ENCODE measurements at regions not wholly inside any gene's neighbourhood (a gene's known extent, or its start where the extent isn't known, plus 50 kb on each side); places are given as distances from the start of the nearest gene placed in this dataset.
"Not testable (repeated sequence)": the region's sequence is repeated elsewhere in the genome, so short reads cannot be mapped to it uniquely, and the experiment has no call there.

GRCh38 chr5:152622628-152623027 is 217.5 kb upstream of the NMUR2 start:
- DNase-seq = no peak

GRCh38 chr5:152623951-152624350 is 218.9 kb upstream of the NMUR2 start:
- no peak for DNase-seq

DNA sequence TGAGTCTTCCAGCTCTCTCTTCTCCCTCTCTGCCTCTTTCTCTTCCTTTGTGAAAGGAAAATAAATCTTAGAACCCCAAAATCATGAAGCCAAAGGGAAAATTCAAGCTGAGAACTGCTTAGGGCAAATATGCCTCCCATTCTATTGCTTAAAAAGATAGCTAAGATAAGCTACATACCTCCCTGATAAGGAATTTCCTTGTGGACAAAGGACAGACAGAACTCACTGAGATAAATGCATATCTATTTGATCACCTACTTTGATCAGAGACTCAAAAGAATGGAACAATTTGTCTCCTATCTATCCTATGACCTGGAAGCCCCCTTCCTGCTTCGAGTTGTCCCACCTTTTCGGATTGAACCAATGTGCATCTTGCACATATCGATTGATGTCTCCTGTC is 220.6 kb upstream of the NMUR2 start:
- no peak for DNase-seq

- DNase-seq = no peak
Observed at GRCh38 chr5:152631221-152631620, 226.1 kb upstream of the NMUR2 start.

- DNase-seq = no peak
Observed at GRCh38 chr5:152632360-152632759, 227.3 kb upstream of the NMUR2 start.

DNA sequence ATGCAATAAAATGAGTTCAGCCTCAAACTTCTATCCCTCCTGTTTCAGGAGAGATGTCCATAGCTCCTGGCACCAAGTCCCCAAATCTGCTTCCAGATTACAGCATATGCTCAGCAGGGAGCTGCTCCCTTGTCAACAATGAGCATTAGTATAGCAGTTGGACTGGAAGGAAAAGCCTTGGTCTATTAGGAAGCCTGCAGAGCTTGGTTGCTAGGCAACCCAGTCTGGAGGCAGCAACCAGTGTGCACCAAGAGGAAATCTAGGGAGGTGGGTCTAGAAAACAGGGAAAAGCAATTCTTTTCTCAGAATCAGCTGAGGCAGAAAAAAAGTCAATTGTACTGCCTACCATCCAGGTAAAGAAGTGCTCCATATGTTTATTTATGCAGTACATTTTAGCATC is 229.5 kb upstream of the NMUR2 start:
- no peak for DNase-seq

DNA sequence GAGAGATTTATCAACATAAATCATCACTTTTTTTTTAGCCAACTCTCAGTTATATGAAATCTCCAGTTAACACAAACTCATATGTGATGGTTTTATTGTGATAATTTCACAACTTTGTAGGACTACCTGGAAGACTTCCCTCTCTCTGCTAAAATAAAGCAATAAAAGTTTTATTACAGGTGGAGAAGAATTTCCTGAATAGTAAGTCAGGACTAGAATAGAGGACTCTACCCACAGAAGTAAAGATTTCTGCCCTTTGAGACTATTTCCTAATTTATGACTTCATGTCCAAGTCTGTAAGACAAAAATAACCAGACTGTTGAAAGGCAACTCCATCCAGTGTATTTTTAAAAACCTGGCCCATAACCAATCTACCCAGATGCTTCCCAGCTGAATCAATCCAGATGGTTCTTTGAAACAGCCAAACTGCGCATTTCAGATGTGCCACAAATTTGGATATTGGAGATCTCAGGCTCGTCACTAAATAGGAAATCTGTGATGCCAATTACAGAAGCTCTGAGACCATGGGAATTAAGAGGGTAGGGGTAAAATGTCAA is 234.0 kb upstream of the NMUR2 start:
- DNase-seq = no peak

DNA sequence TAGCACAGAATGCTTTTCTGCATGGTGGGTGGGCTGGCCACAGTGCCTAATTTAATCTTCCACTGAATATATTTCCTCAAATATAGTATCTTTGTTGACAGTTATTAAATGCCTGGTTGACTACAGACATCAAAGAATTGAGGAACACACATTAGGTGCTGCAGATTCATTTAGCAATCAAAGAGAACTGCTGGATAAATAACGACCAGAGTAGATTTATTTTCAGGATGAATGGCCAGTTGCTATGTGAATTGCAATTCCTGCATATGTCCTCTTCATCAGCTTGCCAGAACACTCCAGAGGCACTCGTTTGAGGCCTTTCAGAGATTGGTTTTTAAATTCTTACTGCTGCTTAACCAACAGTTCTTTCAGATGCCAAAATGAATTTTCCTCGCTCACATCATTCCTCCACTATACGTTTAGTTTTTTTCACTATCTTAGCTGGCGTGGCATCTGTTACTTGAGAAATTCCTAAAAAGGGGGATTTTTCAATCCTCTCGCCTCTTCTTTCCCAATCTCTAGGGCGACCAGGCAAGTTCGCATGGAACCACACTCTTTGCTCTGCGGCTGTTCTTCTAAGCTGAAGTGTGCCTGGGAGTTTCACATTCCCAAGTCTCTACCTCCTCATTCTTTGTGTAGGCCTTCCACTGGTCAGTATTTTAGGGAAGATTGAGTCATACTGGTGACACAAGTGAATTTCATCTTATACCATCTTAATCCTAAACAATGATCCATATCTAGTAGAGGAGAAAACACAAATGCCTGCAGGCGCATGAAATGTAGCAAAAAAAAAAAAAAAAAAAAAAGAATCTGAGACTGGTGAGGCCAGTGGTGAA is 237.1 kb upstream of the NMUR2 start:
- no peak for DNase-seq

DNA sequence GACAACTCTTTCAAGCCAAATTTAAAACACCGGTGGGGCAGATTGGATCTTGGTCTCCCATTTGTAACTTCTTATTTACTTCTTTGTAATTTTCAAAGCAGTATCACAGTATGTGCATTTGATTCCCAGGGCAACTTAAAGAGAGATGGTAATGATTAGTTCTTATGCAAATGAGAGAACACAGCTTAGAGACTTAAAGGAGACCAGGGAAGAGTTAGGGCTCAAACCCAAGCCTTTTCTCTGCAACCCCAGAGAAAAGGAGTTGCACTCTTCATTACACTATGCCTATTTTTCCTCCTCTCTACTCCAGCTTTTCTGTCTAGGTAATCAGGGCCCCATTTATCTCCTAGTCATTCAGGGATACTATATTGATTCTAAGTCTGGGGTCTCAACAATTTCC is 237.8 kb upstream of the NMUR2 start:
- no peak for DNase-seq

DNA sequence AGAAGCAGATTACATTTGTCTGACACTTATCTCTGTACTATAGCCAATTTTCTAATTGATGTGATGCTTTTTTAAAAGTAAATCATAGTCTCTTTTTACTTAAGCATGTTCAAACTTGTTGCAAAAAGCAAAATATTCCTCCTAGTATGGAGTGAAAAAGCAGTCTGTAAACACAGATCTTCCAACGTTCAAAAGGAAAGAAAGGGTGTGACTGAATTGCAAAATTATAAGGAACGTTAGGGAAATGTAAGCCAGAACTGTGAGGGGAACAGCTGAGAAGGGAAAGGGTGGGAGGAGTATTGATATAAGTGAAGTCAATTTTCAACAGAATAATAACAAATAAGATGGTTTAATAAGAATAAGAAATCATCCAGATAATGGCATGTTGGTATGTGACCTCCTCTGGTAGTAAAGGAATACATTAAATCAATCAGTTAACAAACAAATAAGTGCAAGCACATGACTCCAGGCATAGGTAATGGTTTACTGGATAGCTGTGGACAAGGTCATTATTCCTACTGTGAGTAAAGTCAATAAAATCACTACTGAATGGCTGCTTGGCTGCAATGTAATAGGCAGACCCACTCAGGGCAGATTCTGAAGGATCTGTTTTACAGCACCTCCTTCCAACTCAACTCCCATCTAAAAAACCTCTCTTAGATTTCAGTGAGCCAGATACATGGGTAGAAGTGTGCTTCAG is 239.1 kb upstream of the NMUR2 start:
- DNase-seq = no peak

GRCh38 chr5:152649609-152650008 is 244.5 kb upstream of the NMUR2 start:
- DNase-seq = no peak

DNA sequence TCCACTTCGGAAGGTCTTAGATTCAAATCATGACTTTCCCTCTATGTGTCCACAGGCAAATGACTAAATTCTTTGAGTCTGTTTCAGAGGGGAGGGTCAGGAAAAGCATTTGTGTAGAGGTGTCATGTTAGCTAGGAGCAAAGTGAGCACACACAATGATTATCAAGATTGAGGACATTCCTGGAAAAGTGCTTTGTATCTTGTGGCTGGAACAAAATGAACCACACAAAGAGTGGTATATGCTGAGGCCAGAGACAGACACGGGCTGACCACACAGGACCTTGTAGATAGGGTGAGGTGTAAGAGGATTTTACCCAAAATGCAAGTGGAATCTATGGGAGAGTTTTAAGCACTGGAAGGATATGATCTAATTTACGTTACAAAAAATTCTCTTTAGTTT is 245.3 kb upstream of the NMUR2 start:
- DNase-seq = peak; percentile 24

GRCh38 chr5:152659470-152659869 is 254.4 kb upstream of the NMUR2 start:
- not testable (repeated sequence) for DNase-seq

DNA sequence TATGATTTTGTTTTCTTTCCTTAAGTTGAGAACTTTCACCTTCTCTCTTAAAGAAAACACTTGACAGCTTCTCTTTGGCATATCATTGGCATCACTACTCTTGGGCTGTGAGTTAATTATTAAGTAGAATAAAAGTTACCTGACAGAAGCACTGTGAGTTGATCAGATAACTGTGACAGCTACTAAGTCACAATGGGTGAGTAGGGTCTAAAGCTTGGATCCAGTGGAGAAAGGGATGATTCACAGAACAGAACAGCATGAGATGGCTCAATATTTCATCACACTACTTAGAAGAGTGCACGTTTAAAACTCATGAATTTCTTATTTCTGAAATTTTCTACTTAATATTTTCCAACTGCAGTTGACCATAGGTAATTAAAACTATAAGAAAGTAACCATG is 268.5 kb upstream of the NMUR2 start:
- DNase-seq = no peak

- no peak for DNase-seq
Observed at GRCh38 chr5:152674403-152674802, 269.3 kb upstream of the NMUR2 start.

GRCh38 chr5:152676196-152676595 is 271.1 kb upstream of the NMUR2 start:
- no peak for DNase-seq

GRCh38 chr5:152683205-152683604 is 278.1 kb upstream of the NMUR2 start:
- no peak for DNase-seq

- no peak for DNase-seq
Observed at GRCh38 chr5:152686931-152687330, 281.9 kb upstream of the NMUR2 start.

GRCh38 chr5:152688561-152689249 is 283.6 kb upstream of the NMUR2 start:
- no peak for DNase-seq

- DNase-seq = no peak
Observed at GRCh38 chr5:152689250-152689711, 284.2 kb upstream of the NMUR2 start.

GRCh38 chr5:152694231-152694630 is 289.2 kb upstream of the NMUR2 start:
- DNase-seq = no peak

DNA sequence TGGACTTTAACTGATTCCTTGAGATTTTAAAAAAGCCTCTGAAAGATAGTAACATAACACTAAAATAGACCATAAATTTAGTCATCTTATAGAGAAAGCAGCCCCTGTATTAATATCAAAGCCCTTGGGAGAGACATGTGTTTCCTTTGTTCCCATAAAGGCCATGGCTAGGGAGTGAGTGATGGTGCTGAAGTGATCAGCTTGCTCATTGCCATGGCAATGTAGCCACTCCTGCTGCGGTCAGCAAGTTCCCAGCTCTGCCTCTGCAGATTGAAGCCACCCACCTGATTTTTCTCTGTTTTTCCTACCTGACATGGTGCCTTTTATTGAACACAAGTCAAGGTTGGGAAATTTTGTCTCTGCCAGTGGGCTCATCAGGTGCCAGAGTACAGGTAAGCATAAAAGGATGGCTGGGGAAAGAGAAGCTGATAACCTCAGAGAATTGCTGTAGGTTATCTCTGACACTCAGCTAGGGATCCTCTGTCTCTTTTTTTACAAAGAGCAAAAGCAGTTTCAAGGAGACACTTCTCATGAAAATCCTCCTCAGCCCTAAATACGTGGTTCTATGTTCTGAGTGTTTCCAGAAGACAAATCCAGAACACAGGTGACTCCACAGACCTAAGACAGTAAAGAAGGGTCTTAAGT is 296.3 kb upstream of the NMUR2 start:
- DNase-seq = no peak

DNA sequence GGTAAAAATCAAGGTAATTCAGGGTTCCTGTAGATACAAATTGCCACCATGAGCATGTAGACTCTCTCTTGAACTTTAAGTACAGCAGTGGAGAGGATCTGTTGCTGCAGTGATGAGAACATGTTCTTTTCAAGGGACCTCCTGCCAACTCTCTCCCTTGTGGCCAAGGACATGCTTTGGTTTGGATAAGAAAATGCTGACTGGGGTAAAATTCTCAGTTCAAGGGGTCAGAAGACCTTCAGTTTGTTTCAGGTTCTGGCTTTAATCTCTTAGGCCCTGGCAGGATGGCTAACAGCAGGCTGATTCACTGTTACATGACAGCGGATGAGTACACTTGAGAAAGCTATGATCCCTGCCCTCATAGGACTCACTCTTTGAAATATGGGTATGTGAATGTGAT is 299.2 kb upstream of the NMUR2 start:
- no peak for DNase-seq

All from OCI-M1 (cell line).